Activated CD4-positive, alpha-beta T cell treated with anti-CD3 and anti-CD28 coated beads, Interleukin-2, Interleukin-6, amounts not matched to agents 100 ng/mL and 50 ng/mL, durations not matched to agents 16 hours and 8 hours (primary cell): ENCODE measurements at regions not wholly inside any gene's neighbourhood (a gene's known extent, or its start where the extent isn't known, plus 50 kb on each side); places are given as distances from the start of the nearest gene placed in this dataset.

Experiments
- DNase-seq: peaks from one replicate; pipeline ENCODE4 v3.0.0-alpha.2; 2020

GRCh38 chr12:77777274-77777673 lies 53.4 kb upstream of the NAV3 start:
- no peak for DNase-seq

- no peak for DNase-seq
Measured at GRCh38 chr12:77774761-77775160, 55.9 kb upstream of the NAV3 start.

GRCh38 chr12:77772676-77773298 lies 57.9 kb upstream of the NAV3 start:
- DNase-seq: no peak

GRCh38 chr12:77768558-77768957 lies 62.1 kb upstream of the NAV3 start:
- no peak for DNase-seq

GRCh38 chr12:77767756-77768343 lies 62.8 kb upstream of the NAV3 start:
- no peak for DNase-seq

- no peak for DNase-seq
Measured at GRCh38 chr12:77767335-77767734, 63.4 kb upstream of the NAV3 start.

GRCh38 chr12:77766224-77766623 lies 64.5 kb upstream of the NAV3 start:
- DNase-seq: no peak

GRCh38 chr12:77761286-77761685 lies 69.4 kb upstream of the NAV3 start:
- DNase-seq: no peak

- no peak for DNase-seq
Measured at GRCh38 chr12:77760271-77761025, 70.2 kb upstream of the NAV3 start.

- no peak for DNase-seq
Measured at GRCh38 chr12:77754086-77754485, 76.6 kb upstream of the NAV3 start.

- no peak for DNase-seq
Measured at GRCh38 chr12:77751939-77752338, 78.8 kb upstream of the NAV3 start.

- DNase-seq: peak; percentile 3
Measured at GRCh38 chr12:77746096-77746495, 84.6 kb upstream of the NAV3 start.

- DNase-seq: no peak
Measured at GRCh38 chr12:77745624-77746023, 85.1 kb upstream of the NAV3 start.

- no peak for DNase-seq
Measured at GRCh38 chr12:77742631-77743030, 88.1 kb upstream of the NAV3 start.

GRCh38 chr12:77741974-77742517 lies 88.6 kb upstream of the NAV3 start:
- no peak for DNase-seq

- no peak for DNase-seq
Measured at GRCh38 chr12:77736219-77736965, 94.3 kb upstream of the NAV3 start.

GRCh38 chr12:77734214-77734883 lies 96.3 kb upstream of the NAV3 start:
- DNase-seq: no peak

- DNase-seq: no peak
Measured at GRCh38 chr12:77728018-77728417, 102.7 kb upstream of the NAV3 start.

- DNase-seq: no peak
Measured at GRCh38 chr12:77727442-77728001, 103.2 kb upstream of the NAV3 start.

GRCh38 chr12:77725611-77726010 lies 105.1 kb upstream of the NAV3 start:
- DNase-seq: no peak

- DNase-seq: no peak
Measured at GRCh38 chr12:77724367-77724957, 106.2 kb upstream of the NAV3 start.

GRCh38 chr12:77723308-77723707 lies 107.4 kb upstream of the NAV3 start:
- DNase-seq: no peak
